ENCODE measurements at regions not wholly inside any gene's neighbourhood (a gene's known extent, or its start where the extent isn't known, plus 50 kb on each side); places are given as distances from the start of the nearest gene placed in this dataset.
"Not testable (repeated sequence)": the region's sequence is repeated elsewhere in the genome, so short reads cannot be mapped to it uniquely, and the experiment has no call there.

- DNase-seq (ENCODE audit: low read depth): not testable (repeated sequence)
Observed at GRCh38 chr1:146324463-146324862, 95.6 kb upstream of the NOTCH2NLA start.

- not testable (repeated sequence) for DNase-seq (ENCODE audit: low read depth)
Observed at GRCh38 chr1:146323302-146323701, 94.5 kb upstream of the NOTCH2NLA start.

GRCh38 chr1:146322893-146323292 lies 94.1 kb upstream of the NOTCH2NLA start:
- not testable (repeated sequence) for DNase-seq (ENCODE audit: low read depth)

- DNase-seq (ENCODE audit: low read depth): not testable (repeated sequence)
Observed at GRCh38 chr1:146318715-146319114, 89.9 kb upstream of the NOTCH2NLA start.

GRCh38 chr1:146317785-146318184 lies 89.0 kb upstream of the NOTCH2NLA start:
- DNase-seq (ENCODE audit: low read depth): not testable (repeated sequence)

- not testable (repeated sequence) for DNase-seq (ENCODE audit: low read depth)
Observed at GRCh38 chr1:146314449-146315246, 85.8 kb upstream of the NOTCH2NLA start.

GRCh38 chr1:146310579-146310978 lies 81.8 kb upstream of the NOTCH2NLA start:
- DNase-seq (ENCODE audit: low read depth): not testable (repeated sequence)

GRCh38 chr1:146309427-146309826 lies 80.6 kb upstream of the NOTCH2NLA start:
- DNase-seq (ENCODE audit: low read depth): not testable (repeated sequence)

GRCh38 chr1:146308892-146309291 lies 80.1 kb upstream of the NOTCH2NLA start:
- DNase-seq (ENCODE audit: low read depth): not testable (repeated sequence)

GRCh38 chr1:146308152-146308551 lies 79.3 kb upstream of the NOTCH2NLA start:
- not testable (repeated sequence) for DNase-seq (ENCODE audit: low read depth)

GRCh38 chr1:146307632-146308031 lies 78.8 kb upstream of the NOTCH2NLA start:
- not testable (repeated sequence) for DNase-seq (ENCODE audit: low read depth)

GRCh38 chr1:146306651-146307050 lies 77.8 kb upstream of the NOTCH2NLA start:
- not testable (repeated sequence) for DNase-seq (ENCODE audit: low read depth)

- DNase-seq (ENCODE audit: low read depth): not testable (repeated sequence)
Observed at GRCh38 chr1:146305442-146305841, 76.6 kb upstream of the NOTCH2NLA start.

- DNase-seq (ENCODE audit: low read depth): not testable (repeated sequence)
Observed at GRCh38 chr1:146298575-146298897, 69.7 kb upstream of the NOTCH2NLA start.

GRCh38 chr1:146297781-146298574 lies 69.2 kb upstream of the NOTCH2NLA start:
- not testable (repeated sequence) for DNase-seq (ENCODE audit: low read depth)

GRCh38 chr1:146292940-146293936 lies 64.4 kb upstream of the NOTCH2NLA start:
- DNase-seq (ENCODE audit: low read depth): not testable (repeated sequence)

GRCh38 chr1:146292424-146292823 lies 63.6 kb upstream of the NOTCH2NLA start:
- DNase-seq (ENCODE audit: low read depth): not testable (repeated sequence)

GRCh38 chr1:146287881-146288280 lies 59.1 kb upstream of the NOTCH2NLA start:
- DNase-seq (ENCODE audit: low read depth): not testable (repeated sequence)

GRCh38 chr1:146284760-146285159 lies 55.9 kb upstream of the NOTCH2NLA start:
- not testable (repeated sequence) for DNase-seq (ENCODE audit: low read depth)

- DNase-seq (ENCODE audit: low read depth): not testable (repeated sequence)
Observed at GRCh38 chr1:146283527-146283880, 54.7 kb upstream of the NOTCH2NLA start.

- not testable (repeated sequence) for DNase-seq (ENCODE audit: low read depth)
Observed at GRCh38 chr1:146282807-146283526, 54.1 kb upstream of the NOTCH2NLA start.
